WERI-Rb-1 (cell line): ENCODE measurements at regions not wholly inside any gene's neighbourhood (a gene's known extent, or its start where the extent isn't known, plus 50 kb on each side); places are given as distances from the start of the nearest gene placed in this dataset.

Experiments used
- DNase-seq: peaks from one replicate; pipeline ENCODE4 v3.0.0-alpha.2; 2020
- H3K27ac ChIP-seq: fragments of 250-450 bp; sonication (Bioruptor Pico); 2 replicates; pipeline ENCODE4 v1.5.1; 2020; ENCODE audit warnings: mild to moderate bottlenecking, moderate library complexity
- H3K27me3 ChIP-seq: fragments of 250-450 bp; sonication (Bioruptor Pico); 2 replicates; pipeline ENCODE4 v1.5.1; 2021; ENCODE audit warnings: mild to moderate bottlenecking, low read depth, moderate library complexity; ENCODE audit not compliant: insufficient read depth, severe bottlenecking
- H3K36me3 ChIP-seq: fragments of 250-450 bp; sonication (Bioruptor Pico); 2 replicates; pipeline ENCODE4 v1.5.1; 2020; ENCODE audit warnings: mild to moderate bottlenecking, moderate library complexity
- H3K4me3 ChIP-seq: 2 replicates; pipeline ENCODE4 v1.5.1; 2011; ENCODE audit warnings: low read depth, mild to moderate bottlenecking, control low read depth, low read length
- H3K9me3 ChIP-seq: fragments of 250-450 bp; sonication (Bioruptor Pico); 2 replicates; pipeline ENCODE4 v1.5.1; 2021; ENCODE audit warnings: mild to moderate bottlenecking, moderate library complexity; ENCODE audit not compliant: severe bottlenecking
- TF ChIP-seq, protein P1 (sequence below): IDR thresholded peaks from 2 replicates; pipeline ENCODE4 v1.5.1; 2011; ENCODE audit warnings: low read depth, mild to moderate bottlenecking, control low read depth, inconsistent platforms, low read length

DNA sequence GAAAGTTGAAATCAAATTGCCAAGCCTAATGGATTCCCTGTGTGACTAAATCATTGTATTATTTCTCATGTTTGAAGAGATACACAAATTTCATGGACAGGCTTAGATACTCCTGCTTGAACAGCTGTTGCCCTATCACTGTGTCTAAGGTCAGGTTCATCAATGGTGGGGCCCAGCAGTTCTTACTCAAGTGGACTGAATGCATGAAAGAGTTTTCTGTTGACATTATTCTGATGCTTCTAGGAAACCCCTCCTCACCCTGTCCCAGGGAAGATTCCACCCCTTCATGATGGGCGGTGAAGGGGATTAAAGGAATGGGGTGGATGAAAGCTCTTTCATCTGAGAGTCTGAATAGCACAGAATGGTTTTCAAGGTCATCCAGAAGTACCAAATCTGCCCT is 148.8 kb downstream of the INO80D start:
- Histone ChIP-seq H3K9me3 (no peaks in the 10 kb centered on the region), H3K36me3 (no peaks in the 10 kb centered on the region), H3K27me3 (no peaks in the 10 kb centered on the region), H3K4me3 (no peak overlapping the region), H3K27ac (no peak overlapping the region)
- no peak for DNase-seq
- TF ChIP-seq, protein P1, sequence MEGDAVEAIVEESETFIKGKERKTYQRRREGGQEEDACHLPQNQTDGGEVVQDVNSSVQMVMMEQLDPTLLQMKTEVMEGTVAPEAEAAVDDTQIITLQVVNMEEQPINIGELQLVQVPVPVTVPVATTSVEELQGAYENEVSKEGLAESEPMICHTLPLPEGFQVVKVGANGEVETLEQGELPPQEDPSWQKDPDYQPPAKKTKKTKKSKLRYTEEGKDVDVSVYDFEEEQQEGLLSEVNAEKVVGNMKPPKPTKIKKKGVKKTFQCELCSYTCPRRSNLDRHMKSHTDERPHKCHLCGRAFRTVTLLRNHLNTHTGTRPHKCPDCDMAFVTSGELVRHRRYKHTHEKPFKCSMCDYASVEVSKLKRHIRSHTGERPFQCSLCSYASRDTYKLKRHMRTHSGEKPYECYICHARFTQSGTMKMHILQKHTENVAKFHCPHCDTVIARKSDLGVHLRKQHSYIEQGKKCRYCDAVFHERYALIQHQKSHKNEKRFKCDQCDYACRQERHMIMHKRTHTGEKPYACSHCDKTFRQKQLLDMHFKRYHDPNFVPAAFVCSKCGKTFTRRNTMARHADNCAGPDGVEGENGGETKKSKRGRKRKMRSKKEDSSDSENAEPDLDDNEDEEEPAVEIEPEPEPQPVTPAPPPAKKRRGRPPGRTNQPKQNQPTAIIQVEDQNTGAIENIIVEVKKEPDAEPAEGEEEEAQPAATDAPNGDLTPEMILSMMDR: no peak

DNA sequence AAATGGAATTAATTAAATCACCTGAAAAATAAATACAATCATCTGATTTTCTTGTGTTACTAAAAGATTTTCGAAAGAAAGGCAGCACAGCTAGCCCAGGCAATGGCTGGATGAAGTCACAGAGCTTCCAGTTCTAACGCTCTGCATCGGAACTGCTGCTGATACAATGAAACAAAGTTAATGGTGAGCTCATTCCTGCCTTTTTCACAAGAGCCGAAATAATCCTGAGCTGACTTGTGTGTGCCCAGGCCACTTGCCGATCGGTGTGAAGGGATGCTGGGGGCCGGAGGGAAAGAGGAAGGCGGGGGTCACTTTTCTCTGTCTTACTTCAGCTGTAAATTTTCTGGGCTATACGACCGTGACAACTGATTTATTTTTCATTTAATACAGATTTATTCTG is 149.5 kb downstream of the INO80D start:
- H3K4me3 ChIP-seq: no peak overlapping the region
- TF ChIP-seq, protein P1: no peak
- no peaks in the 10 kb centered on the region for H3K36me3 ChIP-seq
- H3K27me3 ChIP-seq: no peaks in the 10 kb centered on the region
- no peaks in the 10 kb centered on the region for H3K9me3 ChIP-seq
- no peak overlapping the region for H3K27ac ChIP-seq
- DNase-seq: no peak

DNA sequence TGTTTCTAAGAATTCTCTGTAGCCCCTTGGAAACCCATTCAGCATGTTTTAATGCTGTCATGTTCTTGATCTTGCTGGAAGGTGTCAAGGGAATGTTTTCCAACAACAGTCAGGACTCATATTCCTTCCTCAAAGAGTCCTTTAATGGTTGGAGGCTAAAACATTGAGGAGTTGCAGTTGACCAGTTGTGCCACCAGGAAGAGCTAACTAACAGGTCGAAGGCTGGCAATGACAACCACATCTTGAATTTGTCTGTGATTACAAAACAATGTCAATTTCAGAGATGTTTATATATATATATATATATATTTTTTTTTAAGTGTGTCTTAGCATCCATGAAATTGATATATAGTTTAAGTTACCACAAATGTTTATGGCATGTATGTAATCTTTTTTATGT is 151.5 kb downstream of the INO80D start:
- no peak for DNase-seq
- H3K36me3 ChIP-seq: no peaks in the 10 kb centered on the region

DNA sequence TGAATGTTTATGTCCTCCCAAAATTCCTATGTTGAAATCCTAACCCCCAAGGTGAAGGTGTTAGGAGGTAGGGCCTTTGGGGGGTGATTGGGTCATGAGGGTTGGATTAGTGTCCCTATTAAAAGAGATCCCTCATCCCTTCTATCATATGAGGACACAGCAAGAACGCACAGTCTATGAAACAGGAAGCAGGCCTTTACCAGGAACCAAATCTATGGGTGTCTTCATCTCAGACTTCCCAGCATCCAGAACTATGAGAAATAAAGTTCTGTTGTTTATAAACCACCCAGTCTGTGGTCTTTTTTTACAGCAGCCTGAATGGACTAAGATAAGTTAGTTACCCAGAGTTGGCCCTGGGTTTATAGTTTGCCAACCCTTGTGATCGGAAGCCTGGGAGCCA is 153.1 kb downstream of the INO80D start:
- no peak for DNase-seq
- Histone ChIP-seq H3K4me3 (no peak overlapping the region), H3K9me3 (no peaks in the 10 kb centered on the region), H3K27me3 (no peaks in the 10 kb centered on the region), H3K36me3 (no peaks in the 10 kb centered on the region), H3K27ac (no peak overlapping the region)
- TF ChIP-seq, protein P1: no peak

More for the DNA sequence above, 151.5 kb downstream of the INO80D start:
- TF ChIP-seq, protein P1: no peak
- no peak overlapping the region for H3K27ac ChIP-seq
- H3K4me3 ChIP-seq: no peak overlapping the region
- no peaks in the 10 kb centered on the region for H3K9me3 ChIP-seq
- H3K27me3 ChIP-seq: no peaks in the 10 kb centered on the region

DNA sequence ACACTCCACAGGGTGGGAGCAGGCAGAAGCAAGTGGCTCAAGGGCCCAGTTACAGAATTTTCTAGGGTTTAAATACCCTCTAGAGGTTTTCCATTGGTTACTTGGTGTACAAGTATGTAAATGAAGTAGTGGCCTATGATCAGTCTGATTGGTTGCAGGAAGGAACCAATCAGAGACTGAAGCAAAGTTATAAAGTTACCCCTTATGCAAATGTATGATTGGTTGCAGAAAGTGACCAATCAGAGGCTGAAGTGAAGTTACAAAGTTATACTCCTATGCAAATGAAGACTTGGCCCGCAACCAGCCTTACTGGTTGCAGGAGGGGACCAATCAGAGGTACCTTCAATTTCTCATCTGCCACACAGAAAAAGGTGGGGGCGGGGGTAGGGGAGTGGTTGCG is 154.6 kb downstream of the INO80D start:
- H3K9me3 ChIP-seq: no peaks in the 10 kb centered on the region
- no peak overlapping the region for H3K27ac ChIP-seq
- no peaks in the 10 kb centered on the region for H3K36me3 ChIP-seq
- no peaks in the 10 kb centered on the region for H3K27me3 ChIP-seq
- DNase-seq: no peak
- H3K4me3 ChIP-seq: no peak overlapping the region
- TF ChIP-seq, protein P1: no peak

DNA sequence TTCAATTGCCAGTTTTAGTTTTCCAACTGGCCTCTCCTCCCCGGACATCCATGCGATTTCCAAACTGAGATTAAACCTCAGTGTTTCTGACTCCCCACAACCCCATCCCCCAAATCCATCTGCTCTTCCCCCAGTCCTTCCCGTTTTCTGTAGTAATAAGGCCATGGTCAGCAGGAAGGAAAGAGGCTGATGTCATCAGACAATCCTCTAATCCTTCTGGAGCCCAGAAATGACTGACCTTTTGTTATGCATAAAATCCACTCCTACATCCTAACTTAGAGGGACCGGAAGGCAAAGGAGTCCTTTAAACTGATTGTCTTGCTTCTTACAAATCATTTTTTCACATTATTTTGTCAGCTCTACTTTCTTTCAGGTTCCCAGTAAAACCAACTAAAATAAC is 155.8 kb downstream of the INO80D start:
- Histone ChIP-seq H3K27me3 (peaks cover 3% of the 10 kb centered on the region), H3K27ac (peak overlapping the region; percentile 56), H3K4me3 (no peak overlapping the region), H3K9me3 (no peaks in the 10 kb centered on the region), H3K36me3 (no peaks in the 10 kb centered on the region)
- DNase-seq: peak; percentile 72
- TF ChIP-seq, protein P1: no peak
